ENCODE measurements at regions not wholly inside any gene's neighbourhood (a gene's known extent, or its start where the extent isn't known, plus 50 kb on each side); places are given as distances from the start of the nearest gene placed in this dataset.

DNA sequence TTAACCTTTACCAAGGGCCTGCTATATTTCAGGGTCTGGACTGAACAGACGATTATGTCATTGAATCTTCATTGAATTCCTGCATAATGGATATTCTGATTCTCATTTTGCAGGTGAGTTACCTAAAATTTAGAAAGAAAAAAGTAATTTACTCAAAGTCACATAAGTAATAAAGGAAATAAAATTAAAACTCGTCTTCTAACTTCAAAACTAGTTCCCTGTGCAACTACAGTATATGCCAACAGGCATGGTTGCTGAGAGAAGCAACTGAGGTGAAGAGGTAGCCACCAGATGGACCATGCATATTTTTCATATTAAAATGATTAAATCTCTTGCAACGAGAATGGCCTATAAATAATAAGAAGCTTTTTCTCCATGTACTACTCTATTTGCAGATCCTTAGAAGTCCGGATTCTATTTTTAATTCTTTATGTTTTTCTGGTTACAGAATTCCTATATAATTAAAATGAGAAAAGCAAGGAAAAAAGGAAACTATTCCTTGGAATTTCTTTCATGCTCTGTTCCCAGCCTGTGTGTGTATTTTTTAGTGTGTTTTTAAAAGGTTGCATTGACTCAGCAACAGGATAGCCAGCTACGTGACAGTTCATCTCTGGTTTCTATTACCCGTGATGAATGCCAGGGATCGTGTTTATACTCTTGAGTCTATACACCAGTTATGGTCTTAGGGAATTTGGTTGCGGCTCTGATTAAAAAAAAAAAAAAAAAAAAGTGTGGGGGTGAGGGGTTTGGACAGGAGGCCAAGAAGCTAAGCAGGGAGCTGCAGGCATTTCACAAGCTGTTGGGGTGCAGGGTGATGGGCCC, 186.8 kb downstream of the ETS1 start:
- no peak for TF ChIP-seq SMC3 (IDR thresholded peaks at IDR 0.05; ENCODE audit: borderline replicate concordance, low read length)
- TF ChIP-seq EZH2 (IDR thresholded peaks at IDR 0.05; ENCODE audit: borderline replicate concordance, control insufficient read depth, low read depth, low read length) = no peak
- no peak for TF ChIP-seq POLR2AphosphoS5 (IDR thresholded peaks at IDR 0.05; ENCODE audit: low read length)
- TF ChIP-seq, protein P1, sequence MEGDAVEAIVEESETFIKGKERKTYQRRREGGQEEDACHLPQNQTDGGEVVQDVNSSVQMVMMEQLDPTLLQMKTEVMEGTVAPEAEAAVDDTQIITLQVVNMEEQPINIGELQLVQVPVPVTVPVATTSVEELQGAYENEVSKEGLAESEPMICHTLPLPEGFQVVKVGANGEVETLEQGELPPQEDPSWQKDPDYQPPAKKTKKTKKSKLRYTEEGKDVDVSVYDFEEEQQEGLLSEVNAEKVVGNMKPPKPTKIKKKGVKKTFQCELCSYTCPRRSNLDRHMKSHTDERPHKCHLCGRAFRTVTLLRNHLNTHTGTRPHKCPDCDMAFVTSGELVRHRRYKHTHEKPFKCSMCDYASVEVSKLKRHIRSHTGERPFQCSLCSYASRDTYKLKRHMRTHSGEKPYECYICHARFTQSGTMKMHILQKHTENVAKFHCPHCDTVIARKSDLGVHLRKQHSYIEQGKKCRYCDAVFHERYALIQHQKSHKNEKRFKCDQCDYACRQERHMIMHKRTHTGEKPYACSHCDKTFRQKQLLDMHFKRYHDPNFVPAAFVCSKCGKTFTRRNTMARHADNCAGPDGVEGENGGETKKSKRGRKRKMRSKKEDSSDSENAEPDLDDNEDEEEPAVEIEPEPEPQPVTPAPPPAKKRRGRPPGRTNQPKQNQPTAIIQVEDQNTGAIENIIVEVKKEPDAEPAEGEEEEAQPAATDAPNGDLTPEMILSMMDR (IDR thresholded peaks at IDR 0.05 in 2 of 3, conservative IDR thresholded peaks at IDR 0.05 in 1 of 3; ENCODE audit: control insufficient read depth in 2 of 3, extremely low read depth in 1 of 3, insufficient read depth in 1 of 3, low read depth in 3 of 3, low read length in 3 of 3) = no peak
- no peak for TF ChIP-seq MAX (IDR thresholded peaks at IDR 0.05; ENCODE audit: low read depth, low read length)
- TF ChIP-seq TAF1 (IDR thresholded peaks at IDR 0.05; ENCODE audit: borderline replicate concordance, low read depth, low read length) = no peak
- no peak for TF ChIP-seq JUNB (IDR thresholded peaks at IDR 0.05)
- no peak for TF ChIP-seq KAT2A (conservative IDR thresholded peaks at IDR 0.05; ENCODE audit: control insufficient read depth, low read depth, low read length)
- TF ChIP-seq HDGF (IDR thresholded peaks at IDR 0.05) = no peak
- TF ChIP-seq EP300 (IDR thresholded peaks at IDR 0.05; ENCODE audit: borderline replicate concordance in 1 of 2, control insufficient read depth in 1 of 2, low read depth in 2 of 2, low read length in 2 of 2) = no peak

Data from GM12878 (cell line).